ENCODE measurements at regions not wholly inside any gene's neighbourhood (a gene's known extent, or its start where the extent isn't known, plus 50 kb on each side); places are given as distances from the start of the nearest gene placed in this dataset.

DNA sequence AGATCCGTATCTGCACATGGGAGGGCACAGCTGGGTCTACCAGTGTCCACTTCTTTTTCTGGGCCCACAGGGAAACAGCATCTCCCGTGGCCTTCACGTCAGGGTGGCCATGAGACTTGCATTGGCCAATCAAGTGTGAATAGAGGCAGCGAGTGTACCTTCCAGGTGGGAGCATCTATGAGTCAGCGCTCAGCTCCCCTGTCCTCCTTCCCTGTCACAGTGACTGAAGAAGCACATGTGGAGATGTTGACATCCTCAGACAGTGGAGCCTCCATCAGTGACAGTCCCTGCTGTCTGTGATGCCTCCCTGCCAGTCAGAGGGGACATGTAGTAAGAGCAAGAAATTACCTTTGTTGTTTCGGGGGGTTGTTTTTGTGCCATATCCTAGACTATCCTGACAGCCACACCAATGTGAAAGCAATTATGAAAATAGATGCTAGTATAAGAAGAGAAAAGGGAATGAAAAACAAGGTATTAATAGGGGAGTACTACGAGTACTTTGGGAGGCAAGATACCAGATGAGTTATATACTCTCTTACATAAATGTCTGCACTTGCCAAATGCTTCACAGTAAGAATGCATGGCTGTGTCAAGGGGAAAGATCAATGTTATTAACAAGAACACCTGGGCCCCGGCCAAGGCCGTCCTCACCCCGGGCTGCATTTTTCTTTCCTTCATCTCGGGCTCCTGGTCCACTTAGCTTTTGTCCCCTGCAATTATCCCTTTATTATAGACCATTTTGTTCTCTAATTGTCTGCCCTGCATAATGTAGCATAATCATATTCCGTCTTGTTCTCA, 86.0 kb downstream of the MATN1 start:
- no peak for DNase-seq

DNA sequence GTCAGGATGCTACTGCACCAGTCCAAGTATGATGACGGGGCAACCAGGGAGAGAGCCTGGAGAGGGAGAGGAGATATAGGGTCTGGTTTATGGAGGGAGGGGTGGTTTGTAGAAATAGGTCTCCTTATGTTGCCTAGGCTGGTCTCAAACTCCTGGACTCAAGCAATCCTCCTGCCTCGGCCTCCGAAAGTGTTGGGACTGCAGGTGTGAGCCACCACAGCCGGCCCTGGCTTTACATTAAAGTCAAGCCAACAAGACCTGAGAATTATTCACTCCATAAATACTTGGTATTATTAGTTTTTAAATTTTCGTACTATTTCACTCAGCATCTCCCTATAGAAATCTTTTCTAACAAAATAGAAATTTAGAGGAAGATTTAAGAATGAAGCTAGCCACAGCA, 86.8 kb downstream of the MATN1 start:
- no peak for DNase-seq

GRCh38 chr1:30635391-30635975, 87.9 kb downstream of the MATN1 start:
- DNase-seq, result peak; percentile 18 to 55

DNA sequence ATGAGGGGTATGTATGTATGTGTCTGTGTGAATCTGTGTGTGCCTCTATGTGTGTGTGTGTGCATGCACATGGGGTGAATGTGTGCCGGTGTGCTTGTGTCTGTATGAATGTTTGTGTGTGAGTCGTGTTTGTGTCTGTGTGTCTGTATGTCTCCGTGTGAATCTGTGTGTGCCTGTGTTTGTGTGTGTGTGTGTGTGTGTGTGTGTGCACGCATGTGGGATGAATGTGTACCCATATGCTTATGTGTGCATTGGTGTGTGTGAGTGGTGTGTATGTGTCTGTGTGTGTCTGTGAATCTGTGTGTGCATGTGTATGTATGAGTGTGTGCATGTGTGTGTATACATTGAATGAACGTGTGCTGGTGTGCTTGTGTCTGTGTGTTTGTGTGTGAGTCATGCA, 88.9 kb downstream of the MATN1 start:
- DNase-seq, result no peak

DNA sequence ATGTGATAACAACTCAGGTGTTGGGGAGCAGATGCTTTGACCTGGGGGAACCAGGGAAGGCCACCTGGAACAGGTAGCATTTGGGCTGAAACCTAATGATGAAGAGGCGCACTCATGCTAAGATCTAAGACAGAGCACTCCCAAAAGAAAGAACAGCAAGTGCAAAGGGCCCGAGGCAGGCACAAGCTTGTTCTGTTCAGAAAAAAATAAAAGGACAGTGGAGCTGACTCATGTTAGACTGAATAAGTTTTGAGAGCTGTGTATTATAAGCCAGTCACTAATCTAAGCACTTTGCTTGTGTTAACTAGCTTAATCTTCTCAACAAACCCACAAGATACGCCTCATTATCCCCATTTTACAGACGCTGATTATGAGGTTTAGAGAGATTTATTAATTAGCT, 90.1 kb downstream of the MATN1 start:
- DNase-seq, result no peak

GRCh38 chr1:30632481-30632880, 90.9 kb downstream of the MATN1 start:
- DNase-seq, result peak; percentile 70

DNA sequence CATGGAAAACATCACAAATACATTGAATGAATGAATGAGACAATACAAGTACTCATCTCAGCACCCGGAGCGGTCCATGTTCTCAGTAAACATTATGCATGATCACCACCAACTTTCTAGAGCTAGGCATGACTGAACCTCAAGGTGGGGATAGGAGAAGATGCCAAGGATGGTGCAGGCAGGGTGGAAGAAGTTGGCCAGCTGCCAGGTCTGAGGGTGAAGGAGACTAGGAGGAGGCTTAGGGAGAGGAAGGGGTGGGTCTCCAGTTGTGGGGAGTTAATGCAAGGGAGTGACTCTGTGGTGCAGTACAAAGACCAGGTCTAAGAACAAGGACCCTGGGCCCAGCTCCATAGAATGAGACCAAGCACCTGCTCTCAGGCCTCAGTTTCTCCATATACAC, 91.7 kb downstream of the MATN1 start:
- no peak for DNase-seq

DNA sequence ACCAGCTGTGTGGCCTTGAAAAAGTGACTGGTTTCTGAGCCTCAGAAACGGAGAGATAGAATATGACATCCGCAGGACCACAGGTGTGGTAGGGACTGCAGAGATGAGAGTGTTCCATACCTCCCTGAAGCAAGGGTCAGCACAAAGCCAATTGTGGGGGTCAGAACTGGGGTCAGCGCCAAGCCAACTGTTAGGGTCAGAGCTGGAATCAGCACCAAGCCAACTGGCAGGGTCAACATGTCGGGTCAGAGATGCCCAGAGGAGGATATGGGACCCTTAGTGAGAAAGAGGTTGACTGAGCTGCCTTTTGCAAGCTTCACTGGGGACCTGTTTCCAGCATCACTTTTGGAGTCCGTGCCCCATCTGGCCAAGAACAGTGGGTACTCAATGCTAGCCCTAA, 93.9 kb downstream of the MATN1 start:
- DNase-seq, result no peak

GRCh38 chr1:30627994-30628393, 95.4 kb downstream of the MATN1 start:
- no peak for DNase-seq

GRCh38 chr1:30627206-30627605, 96.2 kb downstream of the MATN1 start:
- DNase-seq, result no peak

GRCh38 chr1:30623431-30623830, 100.0 kb downstream of the MATN1 start:
- no peak for DNase-seq

DNA sequence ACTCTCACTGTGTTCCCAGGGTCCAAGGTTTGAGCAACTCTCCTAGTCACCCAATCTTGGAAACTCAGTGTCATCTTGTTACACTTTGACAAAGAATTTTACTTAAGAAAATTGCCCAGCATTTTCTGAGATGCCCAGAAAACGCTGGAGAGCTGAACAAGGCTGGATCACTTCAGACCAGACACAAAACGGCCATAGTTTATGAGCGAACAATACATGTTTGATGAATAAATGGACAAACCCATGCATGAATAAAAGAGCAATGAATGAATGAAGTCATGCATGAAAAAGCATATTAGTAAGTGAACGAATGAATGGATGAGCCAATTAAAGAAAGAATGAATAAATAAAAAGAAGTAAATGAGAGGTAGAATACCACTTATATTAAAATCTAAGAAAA, 103.8 kb downstream of the MATN1 start:
- DNase-seq, result no peak

- no peak for DNase-seq
Observed at GRCh38 chr1:30618335-30618747, 105.0 kb downstream of the MATN1 start.

- DNase-seq, result no peak
Observed at GRCh38 chr1:30616759-30617158, 106.6 kb downstream of the MATN1 start.

DNA sequence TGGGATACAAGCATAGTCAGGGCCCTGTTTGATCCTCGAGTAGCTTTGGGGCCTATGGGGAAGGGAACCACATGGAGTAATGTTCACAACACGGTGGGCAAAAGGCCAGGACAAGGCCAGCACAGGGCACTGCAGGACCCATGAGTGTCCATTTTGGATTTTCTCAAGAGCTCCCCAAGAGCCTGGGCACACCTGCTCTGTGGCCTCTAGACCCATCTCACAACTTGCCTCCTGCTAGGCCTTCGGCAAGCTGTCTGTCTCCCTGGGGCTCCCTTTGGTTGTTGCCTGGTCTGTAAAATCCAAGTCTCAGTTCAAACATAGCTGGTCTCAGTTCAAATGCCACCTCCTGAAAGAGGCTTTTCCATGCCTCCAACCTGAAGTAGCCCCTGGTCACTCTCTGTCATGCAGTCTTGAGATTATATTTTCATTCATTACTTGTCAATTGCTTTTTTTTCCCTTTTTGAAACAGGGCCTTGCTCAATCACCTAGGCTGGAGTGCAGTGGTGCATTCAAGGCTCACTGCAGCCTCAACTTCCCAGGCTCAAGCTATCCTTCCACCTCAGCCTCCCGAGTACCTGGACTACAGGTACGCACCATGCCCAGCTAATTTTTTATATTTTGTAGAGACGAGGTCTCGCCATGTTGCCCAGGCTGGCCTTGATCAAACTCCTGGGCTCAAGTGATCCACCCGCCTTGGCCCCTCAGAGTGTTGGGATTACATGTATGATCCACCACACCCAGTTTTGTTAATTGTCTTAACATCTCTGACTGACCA, 107.4 kb downstream of the MATN1 start:
- DNase-seq, result no peak

- no peak for DNase-seq
Observed at GRCh38 chr1:30615076-30615795, 108.1 kb downstream of the MATN1 start.

DNA sequence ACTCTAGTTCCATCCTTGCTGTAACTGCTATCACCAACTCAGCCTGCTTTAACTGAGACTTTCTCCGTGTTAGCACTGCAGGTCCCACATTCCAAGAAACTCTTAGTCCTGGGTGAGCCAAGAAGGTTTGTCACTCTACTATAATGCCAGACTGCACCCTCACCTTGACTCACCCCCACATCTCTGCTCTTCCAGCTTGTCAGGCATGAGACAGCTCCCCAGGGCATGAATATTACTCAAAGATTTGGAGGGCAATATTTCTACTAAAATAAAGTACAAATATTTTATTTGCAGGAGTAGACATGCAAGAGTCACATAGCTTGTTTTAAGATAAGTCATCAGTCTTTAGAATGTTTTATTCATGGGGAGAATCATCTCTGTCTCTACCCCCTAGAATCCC, 110.2 kb downstream of the MATN1 start:
- DNase-seq, result no peak

GRCh38 chr1:30612536-30613065, 110.8 kb downstream of the MATN1 start:
- DNase-seq, result no peak

DNA sequence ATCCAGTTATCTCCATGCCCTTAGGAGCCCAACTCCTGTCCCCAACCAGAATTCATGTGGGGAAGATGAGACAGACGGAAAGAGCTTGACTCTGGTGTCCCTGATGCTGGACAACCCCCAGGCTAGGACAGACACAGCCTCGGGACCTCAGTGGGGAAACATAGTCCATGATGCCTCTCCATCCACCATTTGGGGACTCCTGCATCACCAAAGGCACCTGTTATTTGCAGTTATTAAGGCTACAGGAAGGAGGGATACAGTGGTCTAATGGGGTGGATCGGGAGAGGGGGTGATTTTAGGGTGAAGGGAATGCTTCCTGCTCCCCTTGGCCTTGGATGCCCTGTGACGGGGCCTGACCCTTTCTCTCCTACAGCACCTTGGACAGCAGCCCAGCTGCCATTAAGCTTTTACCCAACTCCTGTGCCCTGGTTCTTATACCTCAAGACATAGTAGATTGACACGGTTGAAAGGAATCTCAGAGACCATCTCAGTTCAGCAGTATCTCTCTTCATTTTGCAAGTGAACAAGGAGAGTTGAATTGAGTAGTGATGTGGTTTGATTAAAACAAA, 111.6 kb downstream of the MATN1 start:
- DNase-seq, result no peak

- DNase-seq, result no peak
Observed at GRCh38 chr1:30610917-30611316, 112.5 kb downstream of the MATN1 start.

DNA sequence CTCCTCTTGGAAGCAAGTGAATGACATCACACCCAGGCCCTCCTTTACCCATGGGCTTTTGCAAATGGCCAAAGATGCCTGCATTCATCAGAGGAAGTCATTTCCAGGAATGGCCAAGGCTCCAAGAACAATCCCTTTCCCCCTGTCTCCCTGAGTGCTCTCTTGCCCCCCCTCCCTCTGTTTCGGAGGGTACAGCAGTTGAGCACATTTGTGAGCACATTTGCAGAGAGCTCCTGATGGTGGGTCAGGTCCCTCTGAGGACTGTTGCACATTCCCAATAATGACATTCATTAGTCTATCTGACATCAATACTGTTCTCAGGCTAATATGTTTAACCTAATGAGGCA, 113.4 kb downstream of the MATN1 start:
- DNase-seq, result no peak

DNA sequence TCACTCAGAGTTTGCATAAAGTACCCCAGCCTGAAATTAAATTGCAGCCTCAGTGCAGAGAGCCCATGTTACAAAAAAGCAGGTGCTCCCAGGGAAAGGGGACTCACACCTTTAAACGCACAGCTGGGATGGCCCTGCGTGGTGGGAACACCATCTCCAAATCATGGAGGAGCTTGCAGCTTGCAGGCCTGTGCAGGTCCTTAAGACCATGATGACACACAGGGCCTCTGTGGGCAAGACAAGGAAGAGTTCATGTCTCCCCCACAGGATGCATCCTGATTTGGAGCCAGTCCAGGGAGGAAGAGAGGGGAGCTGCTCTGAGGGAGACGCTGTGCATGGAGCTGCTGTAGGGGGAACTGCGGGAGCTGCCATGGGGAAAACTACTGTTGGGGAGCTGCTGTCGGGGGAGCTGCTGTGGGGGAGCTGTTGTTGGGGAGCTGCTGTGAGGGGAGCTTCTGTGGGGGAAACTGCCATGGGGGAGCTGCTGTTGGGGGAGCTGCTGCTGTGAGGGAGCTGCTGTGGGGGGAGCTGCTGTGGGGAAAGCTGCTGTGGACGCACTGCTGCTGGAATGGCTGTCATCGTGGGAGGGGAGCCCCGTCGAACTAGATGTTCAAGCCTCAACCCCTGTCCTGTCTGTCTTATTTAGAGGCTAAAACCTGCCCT, 113.9 kb downstream of the MATN1 start:
- no peak for DNase-seq

All from inflammatory macrophage (primary cell).